NCI-H2196 treated with DMSO at 0.1 percent for 48 hours (cell line): ENCODE measurements at regions not wholly inside any gene's neighbourhood (a gene's known extent, or its start where the extent isn't known, plus 50 kb on each side); places are given as distances from the start of the nearest gene placed in this dataset.
"Not testable (repeated sequence)": the region's sequence is repeated elsewhere in the genome, so short reads cannot be mapped to it uniquely, and the experiment has no call there.

Source experiments
- DNase-seq: peaks from one replicate; lab custom pipeline; 2025; ENCODE audit not compliant: unreplicated experiment; lab: John Stamatoyannopoulos, UW

GRCh38 chr2:132220589-132220988 is 58.8 kb upstream of the ANKRD30BL start:
- not testable (repeated sequence) for DNase-seq

DNA sequence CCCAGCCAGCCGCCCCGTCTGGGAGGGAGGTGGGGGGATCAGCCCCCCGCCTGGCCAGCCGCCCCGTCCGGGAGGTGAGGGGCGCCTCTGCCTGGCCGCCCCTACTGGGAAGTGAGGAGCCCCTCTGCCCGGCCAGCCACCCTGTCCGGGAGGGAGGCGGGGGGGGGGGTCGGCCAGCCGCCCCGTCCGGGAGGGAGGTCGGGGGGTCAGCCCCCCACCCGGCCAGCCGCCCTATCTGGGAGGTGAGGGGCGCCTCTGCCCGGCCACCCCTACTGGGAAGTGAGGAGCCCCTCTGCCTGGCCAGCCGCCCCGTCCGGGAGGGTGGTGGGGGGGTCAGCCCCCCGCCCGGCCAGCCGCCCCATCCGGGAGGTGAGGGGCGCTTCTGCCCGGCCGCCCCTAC is 60.1 kb upstream of the ANKRD30BL start:
- DNase-seq: not testable (repeated sequence)

DNA sequence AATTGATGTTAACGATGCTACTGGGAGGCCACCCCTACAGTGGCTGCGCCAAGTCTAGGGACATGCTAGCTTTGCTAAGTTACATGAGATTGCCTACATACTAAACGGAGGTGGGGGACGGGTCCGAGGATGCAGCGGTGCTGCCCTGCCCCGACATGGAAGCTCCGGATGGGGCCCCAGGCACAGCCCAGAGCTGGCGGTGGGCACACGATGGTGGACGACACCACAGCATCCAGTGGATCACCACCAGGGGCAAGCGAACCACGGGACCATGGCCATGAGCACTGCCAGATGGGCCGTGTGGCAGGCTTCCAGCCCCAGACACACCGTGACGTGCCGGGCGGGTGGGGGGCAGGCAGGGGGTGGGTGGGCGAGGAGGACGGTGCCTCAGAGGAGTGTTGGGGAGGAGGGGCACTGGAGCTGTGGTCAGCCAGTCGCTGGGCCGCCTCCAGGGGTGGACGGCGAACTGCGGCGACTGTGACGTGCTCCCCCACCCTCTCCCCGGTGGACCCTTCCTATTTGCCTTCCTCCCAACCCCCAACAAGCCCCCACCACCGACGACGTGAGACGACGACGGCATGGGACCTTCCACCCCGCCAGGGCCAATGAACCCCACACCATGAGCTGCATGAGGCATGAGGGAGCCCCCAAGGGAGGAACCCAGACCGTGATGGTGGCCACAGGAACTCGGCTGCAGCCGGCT is 90.6 kb upstream of the ANKRD30BL start:
- no peak for DNase-seq

GRCh38 chr2:132252894-132253264 is 91.1 kb upstream of the ANKRD30BL start:
- no peak for DNase-seq

GRCh38 chr2:132253496-132254305 is 91.9 kb upstream of the ANKRD30BL start:
- no peak for DNase-seq

- DNase-seq: not testable (repeated sequence)
Observed at GRCh38 chr2:132254306-132254919, 92.7 kb upstream of the ANKRD30BL start.

DNA sequence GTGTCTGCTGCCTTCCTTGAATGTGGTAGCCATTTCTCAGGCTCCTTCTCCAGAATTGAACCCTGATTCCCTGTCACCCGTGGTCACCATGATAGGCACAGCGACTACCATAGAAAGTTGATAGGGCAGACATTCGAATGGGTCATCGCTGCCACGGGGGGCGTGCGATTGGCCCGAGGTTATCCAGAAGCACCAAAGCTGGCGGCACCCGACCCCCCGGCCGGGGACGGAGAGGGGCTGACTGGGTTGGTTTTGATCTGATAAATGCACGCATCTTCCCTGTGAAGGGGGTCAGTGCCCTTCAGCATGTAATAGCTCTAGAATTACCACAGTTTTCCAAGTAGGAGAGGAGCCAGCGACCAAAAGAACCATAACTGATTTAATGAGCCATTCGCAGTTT is 94.0 kb upstream of the ANKRD30BL start:
- no peak for DNase-seq

- no peak for DNase-seq
Observed at GRCh38 chr2:132256251-132256902, 94.6 kb upstream of the ANKRD30BL start.

GRCh38 chr2:132256903-132257300 is 95.2 kb upstream of the ANKRD30BL start:
- not testable (repeated sequence) for DNase-seq

- not testable (repeated sequence) for DNase-seq
Observed at GRCh38 chr2:132257301-132258171, 95.8 kb upstream of the ANKRD30BL start.

DNA sequence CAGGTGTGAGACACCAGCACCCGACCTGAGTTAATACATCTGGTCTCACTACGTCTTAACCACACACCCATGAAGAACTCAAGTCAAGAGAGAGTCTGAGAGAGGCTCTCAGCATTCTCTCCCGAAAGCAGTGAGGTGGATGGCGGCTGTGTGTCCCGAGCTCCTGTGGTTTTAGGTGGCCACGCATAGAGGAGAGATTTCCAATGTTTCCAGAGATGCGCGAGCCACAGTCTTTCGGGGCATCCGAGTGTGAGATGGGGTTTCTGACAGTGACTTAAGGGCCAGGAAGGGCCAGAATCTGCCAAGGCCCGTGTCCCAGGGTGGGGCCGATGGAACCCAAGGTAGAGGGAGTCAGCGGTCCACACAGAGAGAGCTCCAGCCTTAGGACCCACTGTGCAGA is 97.5 kb upstream of the ANKRD30BL start:
- DNase-seq: not testable (repeated sequence)

- not testable (repeated sequence) for DNase-seq
Observed at GRCh38 chr2:132265595-132265994, 103.8 kb upstream of the ANKRD30BL start.

DNA sequence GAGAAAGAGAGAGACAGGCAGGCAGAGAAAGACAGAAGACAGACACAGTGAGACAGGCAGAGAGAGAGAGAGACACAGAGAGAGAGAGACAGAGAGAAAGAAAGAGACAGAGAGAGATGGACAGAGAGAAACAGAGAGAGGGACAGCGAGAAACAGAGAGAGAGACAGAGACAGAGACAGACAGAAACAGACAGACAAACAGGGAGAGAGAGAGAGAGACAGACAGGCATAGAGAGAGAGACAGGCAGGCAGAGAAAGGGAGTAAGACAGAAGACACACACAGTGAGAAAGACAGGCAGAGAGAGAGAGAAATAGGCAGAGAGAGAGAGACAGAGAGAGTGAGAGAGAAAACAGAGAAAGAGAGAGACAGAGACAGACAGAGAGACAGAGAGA is 105.3 kb upstream of the ANKRD30BL start:
- DNase-seq: no peak

DNA sequence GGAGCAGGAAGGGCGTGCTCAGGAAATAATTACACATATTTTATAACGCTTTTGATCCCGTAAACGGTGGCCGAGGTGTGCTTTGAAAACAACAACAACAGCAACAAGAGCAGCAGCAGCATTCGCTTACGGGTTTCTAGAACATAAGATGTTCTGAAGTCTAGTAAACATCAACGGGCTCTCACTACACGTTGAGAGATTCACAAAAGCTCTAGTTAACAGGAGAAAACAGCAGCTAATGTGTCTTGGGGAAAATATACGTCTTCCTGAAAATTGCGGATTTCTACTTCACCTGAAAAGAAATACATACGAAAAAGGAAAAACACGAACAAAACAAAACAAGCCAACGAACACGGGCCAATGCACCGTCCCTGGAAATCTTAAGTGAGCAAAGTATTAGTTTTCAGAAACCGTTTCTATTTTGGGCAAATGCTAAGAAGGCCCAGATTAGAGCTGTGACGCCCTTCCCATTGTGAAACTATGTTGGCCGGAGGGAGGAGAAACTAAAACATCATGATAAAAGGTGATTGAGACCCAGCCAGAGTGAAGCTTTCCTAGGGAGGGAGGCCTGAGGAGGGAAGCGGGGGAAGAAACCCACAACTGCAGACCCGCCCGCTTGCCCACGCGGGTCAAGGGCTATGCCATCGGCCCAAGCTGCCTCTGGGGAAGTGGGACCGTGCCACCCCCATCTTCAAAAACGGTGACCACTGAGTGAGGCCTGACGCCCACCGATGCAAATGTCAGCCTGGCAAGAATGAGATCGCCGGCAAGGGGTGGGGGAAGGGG is 105.9 kb upstream of the ANKRD30BL start:
- DNase-seq: not testable (repeated sequence)

DNA sequence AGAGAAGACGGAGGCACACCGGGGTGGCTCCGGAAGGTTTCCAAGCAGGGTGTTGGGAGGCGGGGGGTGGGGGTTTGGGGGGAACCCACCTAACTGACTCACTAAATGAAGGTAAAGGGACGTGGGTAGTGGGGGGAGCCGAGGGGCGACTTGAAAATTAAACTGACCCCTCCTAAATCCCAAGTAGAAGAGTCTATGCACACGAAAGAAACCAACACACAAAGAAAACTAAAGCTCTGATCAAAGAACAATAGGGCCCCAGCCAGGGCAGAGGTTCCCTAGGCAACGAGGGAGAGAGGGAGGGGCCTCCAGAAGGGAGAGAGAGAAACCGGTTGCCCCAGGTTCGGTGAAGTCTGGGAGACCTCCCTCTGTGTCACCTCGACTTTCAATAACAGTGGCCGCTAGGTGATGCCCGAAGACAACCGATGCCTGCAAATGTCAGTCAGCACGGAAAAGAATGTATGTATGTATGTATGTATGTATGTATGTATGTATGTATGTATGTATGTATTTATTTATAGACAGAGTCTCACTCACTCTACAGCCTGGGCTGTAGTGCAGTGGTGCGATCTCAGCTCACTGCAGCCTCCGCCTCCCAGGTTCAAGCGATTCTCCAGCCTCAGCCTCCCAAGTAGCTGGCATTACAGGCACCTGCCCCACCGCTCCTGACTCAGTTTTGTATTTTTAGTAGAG is 106.7 kb upstream of the ANKRD30BL start:
- not testable (repeated sequence) for DNase-seq

DNA sequence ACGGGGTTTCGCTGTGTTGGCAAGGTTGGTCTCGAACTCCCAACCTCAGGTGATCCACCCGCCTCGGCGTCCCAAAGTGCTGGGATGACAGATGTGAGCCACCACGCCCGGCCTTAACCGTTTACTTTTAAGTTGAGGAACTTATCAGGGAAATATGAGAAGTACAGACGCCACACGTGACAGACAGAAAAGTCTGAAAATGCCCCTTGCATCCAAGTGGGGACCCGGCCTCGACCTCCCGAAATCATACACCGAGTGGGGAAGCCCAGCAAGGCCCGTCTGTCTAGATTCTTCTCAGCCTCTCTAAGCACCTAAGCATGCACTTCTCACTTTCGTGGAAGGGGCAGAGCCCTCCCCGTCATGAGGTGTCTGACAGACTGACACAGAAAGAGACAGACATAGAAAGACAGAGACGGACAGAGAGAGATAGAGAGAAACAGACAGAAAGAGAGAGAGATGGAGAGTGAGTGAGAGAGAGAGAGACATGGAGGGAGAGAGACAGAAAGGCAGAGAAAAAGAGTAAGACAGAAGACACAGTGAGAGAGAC is 107.3 kb upstream of the ANKRD30BL start:
- no peak for DNase-seq

DNA sequence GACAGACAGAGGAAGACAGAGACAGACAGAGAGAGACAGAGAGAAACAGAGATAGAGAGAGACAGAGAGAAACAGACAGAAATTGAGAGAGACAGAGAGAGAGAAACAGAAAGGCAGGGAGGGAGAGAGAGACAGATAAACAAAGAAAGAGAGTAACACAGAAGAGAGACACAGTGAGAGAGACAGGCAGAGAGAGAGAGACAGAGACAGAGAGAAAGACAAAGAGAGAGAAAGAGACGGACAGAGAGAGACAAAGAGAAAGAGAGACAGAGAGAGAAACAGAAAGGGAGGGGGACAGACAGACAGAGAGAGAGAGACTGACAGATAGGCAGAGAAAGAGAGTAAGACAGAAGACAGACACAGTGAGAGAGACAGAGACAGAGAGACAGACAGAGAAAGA is 108.5 kb upstream of the ANKRD30BL start:
- no peak for DNase-seq

- DNase-seq: no peak
Observed at GRCh38 chr2:132270981-132271546, 109.3 kb upstream of the ANKRD30BL start.
